ACHN (cell line): ENCODE measurements at regions not wholly inside any gene's neighbourhood (a gene's known extent, or its start where the extent isn't known, plus 50 kb on each side); places are given as distances from the start of the nearest gene placed in this dataset.

Experiments
- DNase-seq: peaks from one replicate; pipeline ENCODE4 v3.0.0-alpha.2; 2015
- in situ Hi-C: cut with HindIII; loops from 2 replicates; pipeline ENCODE4 v1.10.0; 2017; ENCODE audit warnings: low sequenced_read_pairs, low pct_ligation_motif_present, low pct_unique_long_range_greater_than_20kb

- in situ Hi-C loops: no loop called here
- no peak for DNase-seq
These were observed 260.6 kb downstream of the GASK1B start for GRCh38 chr4:157912212-157912611.

GRCh38 chr4:157911662-157912061 is 261.2 kb downstream of the GASK1B start:
- in situ Hi-C loops: no loop called here
- DNase-seq: no peak

- in situ Hi-C loops: no loop called here
- no peak for DNase-seq
These were observed 264.1 kb downstream of the GASK1B start for GRCh38 chr4:157908691-157909090.

- DNase-seq: no peak
- in situ Hi-C loops: no loop called here
These were observed 264.8 kb downstream of the GASK1B start for GRCh38 chr4:157908031-157908430.

- no peak for DNase-seq
- in situ Hi-C loops: no loop called here
These were observed 265.4 kb downstream of the GASK1B start for GRCh38 chr4:157907226-157907946.

- peak; percentile 36 for DNase-seq
- in situ Hi-C loops: no loop called here
These were observed 273.8 kb downstream of the GASK1B start for GRCh38 chr4:157898836-157899605.

- DNase-seq: no peak
- in situ Hi-C loops: no loop called here
These were observed 274.9 kb downstream of the GASK1B start for GRCh38 chr4:157897855-157898370.

GRCh38 chr4:157896726-157897125 is 276.1 kb downstream of the GASK1B start:
- no peak for DNase-seq
- in situ Hi-C loops: no loop called here

- in situ Hi-C loops: no loop called here
- DNase-seq: no peak
These were observed 277.6 kb downstream of the GASK1B start for GRCh38 chr4:157895205-157895604.

GRCh38 chr4:157889788-157890187 is 283.0 kb downstream of the GASK1B start:
- DNase-seq: no peak

GRCh38 chr4:157888281-157888680 is 284.5 kb downstream of the GASK1B start:
- in situ Hi-C loops: no loop called here
- DNase-seq: no peak

More at GRCh38 chr4:157889788-157890187, 283.0 kb downstream of the GASK1B start:
- in situ Hi-C loops: no loop called here

GRCh38 chr4:157887316-157887715 is 285.5 kb downstream of the GASK1B start:
- in situ Hi-C loops: no loop called here
- no peak for DNase-seq

- DNase-seq: no peak
- in situ Hi-C loops: no loop called here
These were observed 286.2 kb downstream of the GASK1B start for GRCh38 chr4:157886645-157887044.

- in situ Hi-C loops: no loop called here
- no peak for DNase-seq
These were observed 287.0 kb downstream of the GASK1B start for GRCh38 chr4:157885811-157886210.

GRCh38 chr4:157882901-157883300 is 289.9 kb downstream of the GASK1B start:
- in situ Hi-C loops: no loop called here
- no peak for DNase-seq

- no peak for DNase-seq
- in situ Hi-C loops: no loop called here
These were observed 292.1 kb downstream of the GASK1B start for GRCh38 chr4:157880761-157881160.

GRCh38 chr4:157854819-157855218 is 318.0 kb downstream of the GASK1B start:
- in situ Hi-C loops: no loop called here
- DNase-seq: no peak

GRCh38 chr4:157840648-157841047 is 332.2 kb downstream of the GASK1B start:
- in situ Hi-C loops: no loop called here
- DNase-seq: no peak

GRCh38 chr4:157840034-157840433 is 332.8 kb downstream of the GASK1B start:
- DNase-seq: no peak
- in situ Hi-C loops: no loop called here

- in situ Hi-C loops: no loop called here
- DNase-seq: no peak
These were observed 334.5 kb downstream of the GASK1B start for GRCh38 chr4:157838366-157838765.
